HuH-7 (cell line): ENCODE measurements at regions not wholly inside any gene's neighbourhood (a gene's known extent, or its start where the extent isn't known, plus 50 kb on each side); places are given as distances from the start of the nearest gene placed in this dataset.

Experiments used
- DNase-seq: peaks from one replicate; pipeline ENCODE4 v3.0.0; 2011; ENCODE audit warnings: low spot score

DNA sequence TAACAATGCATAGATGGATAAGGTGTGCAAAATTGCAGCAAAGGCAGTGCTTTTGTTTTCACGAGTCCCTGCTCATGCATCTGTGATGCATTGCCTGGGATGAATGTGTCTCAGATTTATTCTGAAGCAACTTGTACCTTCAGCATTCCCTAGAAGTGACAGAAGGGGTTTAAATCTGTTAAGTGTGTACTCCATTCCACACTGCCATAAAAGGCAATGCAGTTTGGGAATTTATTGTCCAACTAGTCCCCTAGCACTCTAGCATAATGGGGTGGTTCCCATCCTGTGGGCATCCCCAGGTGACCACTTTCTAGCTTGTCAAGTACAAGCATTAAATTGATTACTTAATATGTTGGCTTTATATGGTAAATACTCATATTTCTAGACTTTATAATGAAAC is 306.5 kb upstream of the CBLB start:
- DNase-seq, result no peak

DNA sequence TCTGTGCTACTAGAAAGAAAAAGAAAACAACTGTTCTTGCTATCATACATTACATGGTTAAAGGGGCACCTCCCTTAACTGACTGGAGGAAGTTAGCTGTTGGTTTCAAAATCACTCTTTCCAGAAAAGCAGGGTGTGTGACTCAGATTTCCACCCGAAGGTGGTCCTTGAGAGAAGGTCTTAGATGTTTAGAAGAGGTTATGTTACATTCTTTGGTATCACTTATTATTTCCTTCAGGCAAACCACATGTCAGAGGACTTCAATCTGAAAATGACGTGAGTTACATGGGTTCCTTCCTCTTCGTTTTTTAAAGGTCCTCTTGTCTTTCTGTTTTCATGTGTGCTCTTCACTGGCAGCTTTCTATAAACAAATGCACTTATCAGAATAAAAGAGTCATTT is 307.9 kb upstream of the CBLB start:
- no peak for DNase-seq

DNA sequence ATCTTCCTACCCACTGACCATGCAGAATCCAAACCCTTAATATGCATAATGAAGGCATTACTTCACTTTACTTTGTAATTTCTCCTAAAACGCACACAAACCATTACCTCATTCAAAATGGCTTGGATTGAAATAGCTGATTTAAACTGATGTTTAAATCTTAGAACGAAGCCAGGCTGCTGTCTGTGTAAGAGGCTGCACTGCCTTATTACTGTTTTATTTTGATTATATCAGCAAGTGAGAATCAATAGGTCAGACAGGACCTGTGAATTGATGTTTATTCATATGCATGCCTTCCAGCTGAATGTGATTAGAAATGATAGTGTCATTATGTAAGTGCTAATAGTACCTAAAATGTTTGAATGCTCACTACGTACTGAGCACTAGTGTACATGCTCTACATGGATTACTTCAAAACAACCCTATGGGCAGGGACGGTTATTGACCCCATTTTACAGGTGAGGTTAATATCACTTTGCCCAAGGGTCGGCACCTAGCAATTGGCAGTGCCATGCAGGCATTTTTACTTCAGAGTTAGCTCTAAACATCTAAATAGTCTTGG is 314.2 kb upstream of the CBLB start:
- no peak for DNase-seq

DNA sequence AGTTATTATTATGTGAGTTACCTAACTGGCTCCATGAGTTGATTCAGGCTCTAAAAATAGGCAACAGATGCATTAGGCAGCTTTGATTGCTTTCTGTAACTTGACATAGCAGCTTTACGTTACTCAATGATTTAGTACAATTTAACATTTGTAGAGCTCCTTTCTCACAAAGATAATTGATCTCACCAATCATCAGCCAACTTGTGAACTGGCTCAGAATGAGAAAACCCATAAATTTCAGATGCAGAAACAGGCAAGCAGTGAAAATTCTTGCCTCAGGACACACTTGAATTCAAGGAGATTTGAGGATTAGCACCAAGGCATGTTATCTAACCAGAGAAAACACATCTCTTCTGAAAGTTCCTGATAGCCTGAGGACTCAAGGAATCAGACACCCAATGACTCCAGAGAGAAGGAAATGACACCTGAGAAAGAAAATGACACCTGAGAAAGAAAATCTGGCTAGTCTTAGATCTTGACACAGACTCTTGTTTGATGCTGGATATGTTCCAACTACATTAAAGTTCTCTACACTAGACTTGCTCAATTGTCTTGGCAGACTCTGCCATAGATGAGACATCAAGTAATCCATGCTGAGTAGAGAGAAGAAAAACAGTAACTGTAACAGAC is 315.1 kb upstream of the CBLB start:
- no peak for DNase-seq

DNA sequence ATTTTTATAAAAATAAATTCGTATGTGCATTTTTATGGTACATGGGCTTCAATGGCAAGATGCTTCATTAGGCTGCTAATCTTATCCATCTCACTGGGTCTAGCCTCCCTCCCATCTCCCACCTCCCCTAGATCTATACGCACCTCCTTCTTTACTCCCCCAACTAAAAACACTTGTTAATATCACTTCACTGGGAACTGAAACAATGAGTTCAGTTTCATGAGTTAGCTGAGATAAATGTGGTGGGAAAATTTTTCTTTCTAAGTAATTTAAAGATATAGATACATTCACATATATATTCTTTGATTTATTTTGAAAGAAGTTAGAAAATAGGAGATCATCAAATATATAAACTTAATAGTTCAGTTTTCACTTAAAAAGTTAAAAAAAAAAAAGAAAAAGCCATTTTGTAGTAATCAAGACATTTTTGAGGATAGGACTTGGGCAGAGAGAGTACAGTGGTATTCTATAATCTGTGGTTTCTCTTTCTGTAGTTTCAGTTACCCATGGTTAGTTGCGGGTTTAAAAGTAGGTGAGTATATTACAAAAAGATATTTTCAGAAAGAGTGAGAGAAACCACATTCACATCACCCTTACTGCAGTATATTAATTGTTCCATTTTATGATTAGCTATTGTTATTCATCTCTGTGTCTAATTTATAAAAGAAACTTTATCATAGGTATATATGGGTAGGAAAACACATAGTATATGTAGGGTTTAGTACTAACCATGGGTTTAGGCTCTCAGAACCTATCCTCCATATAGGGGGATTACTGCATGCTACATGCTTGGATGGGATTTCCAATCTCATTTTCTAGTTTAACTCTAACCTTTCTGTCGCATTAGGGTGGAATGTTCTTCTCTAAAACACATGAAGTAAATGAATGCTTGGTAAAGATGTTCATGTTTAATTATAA is 316.0 kb upstream of the CBLB start:
- DNase-seq, result no peak

DNA sequence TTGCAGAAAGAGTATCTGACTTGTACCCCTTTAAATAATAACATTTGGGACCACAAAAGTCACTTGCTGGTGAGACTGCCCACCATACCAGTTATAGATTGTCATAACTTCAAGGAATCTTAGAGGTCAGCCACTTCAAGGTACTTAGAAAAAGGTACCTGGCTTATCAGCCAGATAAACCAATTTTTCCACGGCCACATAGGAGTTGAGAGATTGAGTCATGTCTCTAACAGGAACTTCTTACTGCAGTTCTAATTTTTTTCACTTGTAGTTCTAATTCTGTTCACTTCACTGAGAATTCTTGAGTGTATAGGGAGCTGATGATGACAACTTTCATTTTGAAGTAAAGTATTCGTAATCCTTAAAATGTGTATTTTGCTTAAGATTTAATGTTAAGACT is 317.1 kb upstream of the CBLB start:
- no peak for DNase-seq

DNA sequence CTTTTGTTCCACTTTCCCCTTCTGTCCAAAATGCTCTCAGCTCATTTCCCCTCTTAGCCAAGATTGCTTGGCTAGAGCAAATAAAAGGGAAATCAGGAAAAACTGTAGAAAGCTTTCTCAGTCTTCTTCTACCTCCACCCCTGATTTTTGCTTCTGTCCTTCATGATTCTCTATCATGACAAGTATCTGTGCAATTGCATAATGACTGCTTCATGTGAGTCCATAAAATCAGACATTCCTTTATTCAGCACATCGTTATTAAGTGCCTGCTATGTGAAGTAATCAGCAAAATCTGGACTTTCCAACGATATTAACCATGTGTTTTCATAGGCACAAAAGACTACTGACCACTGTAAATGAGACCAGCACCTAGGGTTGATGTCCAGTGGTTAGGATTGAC is 321.5 kb upstream of the CBLB start:
- no peak for DNase-seq

DNA sequence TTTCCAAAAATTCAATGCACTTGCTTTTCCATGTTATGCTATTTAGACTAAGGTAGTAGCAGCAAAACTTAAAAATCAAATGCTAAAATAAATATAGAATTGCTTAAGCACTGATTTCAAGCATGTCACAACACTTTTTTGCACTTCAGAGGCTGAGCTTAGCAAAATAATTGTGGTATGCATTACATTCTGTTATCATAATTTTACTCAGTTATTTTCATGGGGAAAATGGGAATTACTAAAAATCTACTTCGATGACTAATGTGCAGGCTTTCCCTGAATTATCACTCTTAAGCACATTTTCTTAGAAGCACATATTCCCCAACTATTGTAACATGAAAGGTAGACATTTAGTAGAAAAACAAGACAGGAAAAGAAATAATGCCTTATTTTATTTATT is 322.4 kb upstream of the CBLB start:
- DNase-seq, result no peak

DNA sequence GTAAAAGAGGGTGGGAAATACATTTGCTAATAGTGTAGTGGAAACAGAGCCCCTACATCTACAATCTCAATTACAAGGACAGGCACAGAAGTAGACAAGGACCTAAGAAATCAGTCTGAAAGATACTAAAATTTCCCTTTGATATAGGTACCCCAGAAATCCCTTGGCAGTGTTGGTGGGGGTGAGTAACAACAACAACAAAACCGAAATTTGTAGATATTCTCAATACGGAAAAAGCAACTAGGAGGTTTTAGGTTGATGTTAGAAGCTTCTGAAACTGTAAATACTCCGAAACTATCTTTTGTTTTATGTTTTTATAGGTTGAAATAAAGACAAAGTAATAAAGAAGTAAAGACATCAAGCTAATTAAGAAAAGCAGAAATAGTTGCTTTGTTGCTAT is 323.1 kb upstream of the CBLB start:
- no peak for DNase-seq

DNA sequence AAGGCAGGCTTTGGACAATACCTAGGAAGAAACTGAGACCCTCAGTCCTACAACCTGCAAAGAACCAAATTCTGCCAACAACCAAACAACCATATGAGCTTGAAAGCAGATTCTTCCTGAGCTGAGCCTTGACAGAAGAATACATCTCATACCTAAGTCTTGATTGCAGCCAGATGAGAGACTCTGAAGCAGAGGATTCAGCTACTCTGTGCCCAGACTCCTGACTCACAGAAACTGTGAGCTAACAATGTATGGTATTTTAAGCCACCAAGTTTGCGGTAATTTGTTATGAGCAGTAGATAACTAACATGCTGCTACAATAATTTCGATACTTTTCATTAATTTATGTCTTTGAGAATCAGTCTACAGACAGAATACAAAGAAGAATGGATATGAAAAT is 325.1 kb upstream of the CBLB start:
- no peak for DNase-seq

DNA sequence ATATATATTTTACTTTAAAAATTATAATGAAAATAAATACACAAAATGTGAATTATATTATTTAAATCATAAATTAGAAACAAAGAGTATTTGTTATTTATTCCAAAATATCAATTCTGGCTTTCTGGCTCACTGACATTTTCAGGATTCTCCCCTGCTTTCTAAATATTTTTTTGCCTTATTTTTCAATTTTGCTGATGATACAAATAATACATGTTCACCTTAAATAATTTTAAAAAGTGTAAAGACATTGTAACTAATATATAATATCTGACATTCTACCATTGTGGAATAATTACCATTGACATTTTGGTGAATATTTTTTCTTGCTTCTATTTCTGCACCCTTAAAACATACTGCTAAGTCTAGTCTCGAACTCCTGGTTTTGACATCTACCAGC is 325.9 kb upstream of the CBLB start:
- no peak for DNase-seq

DNA sequence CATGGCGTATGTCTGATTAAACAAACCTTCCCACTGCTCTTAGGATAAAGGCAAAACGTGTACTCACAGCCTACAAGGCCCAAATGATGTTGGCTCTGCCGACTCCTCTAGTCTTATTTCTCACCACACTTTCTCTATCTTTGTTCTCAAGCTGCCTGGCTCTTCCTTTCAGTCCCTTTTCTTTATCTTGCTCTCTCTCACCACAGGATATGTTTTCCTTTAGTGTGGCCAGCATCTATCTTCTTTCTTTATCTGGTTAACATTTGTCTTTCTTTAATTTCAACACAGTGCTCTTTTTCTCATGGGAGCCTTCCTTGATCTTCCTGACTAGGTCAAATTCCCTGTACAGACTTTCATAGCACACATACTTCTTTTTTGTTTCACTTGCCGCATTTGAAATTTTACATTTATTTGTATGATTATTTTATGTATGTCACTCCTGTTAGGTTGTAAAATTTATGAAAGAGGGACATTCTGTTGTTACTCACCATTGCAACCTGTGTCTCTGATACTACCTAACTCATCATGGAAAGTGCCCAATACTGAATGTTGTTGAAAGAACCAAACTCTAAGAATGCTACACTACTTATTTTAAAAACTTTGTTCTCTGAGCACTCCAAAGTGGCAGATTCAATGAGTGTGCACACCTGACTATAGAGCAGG is 328.9 kb upstream of the CBLB start:
- no peak for DNase-seq

DNA sequence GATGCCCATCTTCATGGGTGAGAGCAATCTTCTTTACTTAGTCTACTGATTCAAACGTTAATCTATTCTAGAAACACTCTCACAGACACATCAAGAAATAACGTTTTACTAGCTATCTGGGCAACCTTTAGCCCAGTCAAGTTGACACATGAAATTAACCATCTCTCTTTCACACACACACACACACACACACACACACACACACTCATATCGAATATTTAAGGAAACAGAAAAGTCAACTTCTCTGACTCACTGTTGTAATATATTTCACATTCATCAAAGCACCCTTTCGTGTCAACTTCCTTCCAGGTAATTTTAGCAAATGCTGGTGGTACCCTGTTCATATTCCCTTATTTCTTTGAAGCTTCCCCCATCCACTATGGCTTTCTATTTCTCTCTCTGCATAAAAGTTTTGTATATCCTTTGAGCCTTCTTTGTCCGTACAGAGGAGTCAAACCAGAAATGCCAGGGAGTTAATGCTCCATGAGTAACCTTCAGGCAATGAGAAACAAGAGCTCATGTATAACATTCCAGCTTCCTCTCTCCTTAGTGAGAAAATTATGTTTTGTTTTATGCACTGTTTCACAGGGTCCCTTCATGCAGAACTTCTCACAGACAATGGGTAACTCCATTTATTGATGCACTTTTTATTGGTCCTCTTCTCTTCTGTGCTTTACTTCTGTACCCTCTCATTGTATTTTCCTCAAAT is 335.5 kb upstream of the CBLB start:
- DNase-seq, result no peak

DNA sequence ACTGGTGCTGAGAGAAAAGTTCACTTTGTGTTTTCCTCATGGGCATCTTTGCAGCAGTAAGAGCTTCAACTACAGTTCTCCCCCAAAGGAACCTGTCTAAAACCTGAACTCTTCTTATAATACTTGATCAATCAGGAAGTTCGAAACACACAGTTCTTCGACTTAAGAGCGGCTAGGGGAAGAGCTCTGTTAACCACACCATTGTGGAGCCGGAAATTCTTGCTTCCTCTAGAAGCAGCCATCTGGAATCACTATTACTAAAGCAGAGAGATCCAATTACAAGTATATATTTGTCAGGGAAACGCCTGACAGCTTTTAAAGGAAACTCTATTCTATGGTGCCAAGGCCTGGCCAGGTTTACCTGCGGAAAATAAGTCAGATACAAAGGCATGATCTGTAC is 337.3 kb upstream of the CBLB start:
- DNase-seq, result no peak

DNA sequence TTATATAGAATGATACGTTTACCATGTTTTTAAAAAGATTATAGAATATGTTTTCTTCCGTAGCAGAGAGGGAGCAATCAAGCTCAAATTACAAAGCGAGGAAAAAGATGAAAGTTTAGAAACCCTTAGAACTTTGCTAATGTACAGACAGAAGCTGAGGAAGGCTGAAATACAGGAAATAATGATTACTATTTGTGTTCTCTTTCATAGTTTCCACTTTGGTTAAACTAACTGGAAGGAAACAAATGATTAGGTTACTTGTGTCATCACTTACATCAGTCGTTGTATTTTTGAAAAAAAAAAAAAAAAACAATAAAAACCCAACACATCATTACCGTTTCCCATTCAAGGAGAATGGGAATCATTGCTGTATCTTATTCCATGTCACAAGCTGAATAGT is 337.8 kb upstream of the CBLB start:
- DNase-seq, result no peak

DNA sequence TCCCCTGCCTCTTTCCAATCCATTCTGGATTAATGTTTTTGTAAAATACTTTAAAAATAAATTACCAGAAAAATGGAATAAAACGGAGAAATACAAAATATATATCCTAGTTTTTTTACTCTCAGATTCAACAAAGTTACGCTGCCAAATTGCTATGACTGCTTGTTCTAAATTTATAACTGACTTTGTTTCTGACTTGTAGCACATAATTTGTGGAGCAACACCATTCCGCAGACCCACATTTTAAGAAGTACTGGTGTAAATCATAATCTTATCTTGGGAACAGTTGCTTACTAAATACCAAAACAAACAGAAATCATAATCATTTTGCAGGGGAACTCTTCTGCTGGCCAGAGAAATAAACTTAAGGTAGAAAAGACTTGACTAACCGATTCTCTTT is 339.4 kb upstream of the CBLB start:
- DNase-seq, result no peak

DNA sequence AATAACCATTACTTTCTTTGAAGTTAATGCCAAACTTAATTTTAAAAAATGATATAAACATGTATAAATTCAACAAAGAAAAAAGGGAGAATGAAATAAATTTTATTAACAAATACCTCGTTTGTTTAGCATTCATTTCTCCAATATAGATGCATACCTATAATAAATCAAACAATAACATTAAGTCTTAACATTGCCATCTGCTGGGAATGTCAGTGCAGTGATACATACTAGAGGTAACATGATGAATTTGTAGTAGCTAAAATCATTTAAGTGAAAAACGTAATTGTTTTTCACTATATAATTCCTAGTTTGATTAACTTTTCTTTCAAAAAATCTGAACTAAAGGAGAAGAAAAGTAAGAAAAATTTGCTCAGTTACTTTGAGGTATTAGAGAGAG is 340.2 kb upstream of the CBLB start:
- no peak for DNase-seq

DNA sequence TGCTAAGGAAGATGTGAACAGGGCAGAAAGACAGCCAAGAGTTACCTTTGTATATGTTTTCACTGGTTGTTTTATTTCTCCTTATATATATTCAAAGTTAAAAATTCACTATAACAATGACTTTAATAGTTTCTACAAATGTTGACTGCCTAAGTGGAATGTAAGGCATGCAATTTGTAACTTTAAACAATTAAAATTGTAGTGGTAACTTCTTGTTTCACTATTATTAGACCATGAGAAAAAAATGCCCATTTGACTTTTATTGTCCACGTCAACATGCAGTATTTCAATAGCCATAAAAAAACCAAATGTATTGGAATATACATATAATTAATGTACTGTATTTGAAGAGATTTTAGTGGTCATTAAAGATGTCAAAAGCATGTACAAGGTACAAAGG is 340.7 kb upstream of the CBLB start:
- DNase-seq, result no peak

DNA sequence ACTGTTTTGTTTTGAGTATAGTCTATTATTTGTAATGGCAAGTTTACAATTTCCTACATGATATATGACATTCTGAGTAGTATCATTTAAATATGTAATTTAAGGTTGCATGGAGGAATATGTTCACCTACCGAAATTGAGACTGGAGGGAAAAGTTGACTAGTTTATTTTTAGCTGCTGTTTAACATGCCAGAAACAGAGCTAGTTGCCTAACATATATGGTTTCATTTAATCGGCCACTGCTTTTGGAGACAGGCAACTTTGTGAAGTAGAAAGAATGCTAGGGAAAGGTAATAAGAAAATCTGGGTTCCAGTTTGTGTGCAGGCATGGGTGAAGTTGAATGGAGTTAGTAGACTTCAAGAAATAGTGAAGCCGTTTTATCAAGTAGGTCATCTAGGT is 342.1 kb upstream of the CBLB start:
- no peak for DNase-seq

DNA sequence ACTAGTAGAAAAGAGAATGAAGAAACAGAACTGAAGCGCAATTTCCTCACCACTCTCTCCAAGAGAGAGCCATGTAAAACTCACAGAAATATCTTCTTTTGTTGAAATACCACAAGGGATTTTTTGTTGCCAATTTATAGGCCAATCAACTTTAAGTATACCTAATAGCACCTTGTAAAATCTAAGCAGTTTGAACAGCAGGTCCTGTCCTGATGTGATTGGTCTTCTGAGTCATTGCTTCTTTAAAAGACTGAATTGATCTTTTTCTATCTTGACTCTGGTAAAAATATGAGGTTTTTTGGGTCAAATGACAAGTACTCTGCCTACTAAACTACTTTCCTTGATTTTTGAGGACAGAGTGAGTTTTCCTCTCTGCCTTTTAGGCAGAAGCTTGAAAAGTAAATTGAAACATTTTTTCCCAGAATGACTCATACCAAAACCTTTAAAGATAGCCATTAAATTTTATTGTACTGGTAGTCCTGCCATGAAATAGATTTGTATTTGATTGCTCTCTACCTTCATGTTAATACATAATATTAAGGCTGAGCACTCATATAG is 343.9 kb upstream of the CBLB start:
- no peak for DNase-seq

DNA sequence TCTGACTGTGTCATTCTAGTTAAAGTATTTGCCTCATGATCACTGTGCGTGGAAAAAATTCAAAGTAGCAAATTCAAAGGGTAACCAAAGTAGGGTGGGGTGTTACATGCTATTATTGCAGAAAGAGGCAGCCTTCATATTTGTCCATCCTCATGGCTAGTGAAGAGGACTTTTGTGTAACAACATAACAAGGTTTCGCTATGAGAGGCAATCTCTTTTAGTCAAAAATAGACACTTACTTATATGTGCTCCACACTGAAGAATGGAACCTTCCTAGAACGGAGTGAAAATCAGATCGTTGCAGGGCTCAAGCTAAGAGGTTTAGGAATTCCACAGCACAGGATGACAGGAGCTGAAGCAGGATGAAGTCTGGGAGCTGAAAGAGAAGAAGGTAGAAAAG is 345.1 kb upstream of the CBLB start:
- no peak for DNase-seq

DNA sequence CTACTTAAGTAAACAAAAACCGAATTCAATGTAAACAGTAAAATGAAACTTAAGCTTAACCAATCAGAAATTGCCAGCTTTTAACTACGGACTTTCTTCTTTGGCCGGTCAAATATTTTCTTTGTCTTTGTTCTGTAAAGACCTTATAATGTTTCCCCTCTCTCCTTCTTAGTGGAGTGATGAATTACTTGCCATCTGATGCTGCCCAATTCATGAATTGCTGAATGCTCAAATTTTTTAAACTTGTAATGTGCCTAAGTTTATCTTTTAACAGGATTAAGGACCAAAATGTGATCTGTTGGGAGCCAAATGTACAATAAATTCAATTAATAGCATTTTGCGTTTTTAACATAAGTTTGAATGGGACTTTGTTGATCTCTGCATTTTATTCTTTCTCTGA is 345.8 kb upstream of the CBLB start:
- no peak for DNase-seq
